ENCODE measurements at regions not wholly inside any gene's neighbourhood (a gene's known extent, or its start where the extent isn't known, plus 50 kb on each side); places are given as distances from the start of the nearest gene placed in this dataset.
A peak's percentile ranks its signal among the peaks of the same experiment; 100 is the strongest.

GRCh38 chr3:20529911-20530310 lies 343.9 kb upstream of the SGO1 start:
- no peak for TF ChIP-seq ELK1 (IDR thresholded peaks at IDR 0.05; ENCODE audit: low read depth, low read length)
- TF ChIP-seq REST (IDR thresholded peaks at IDR 0.05): no peak
- no peak for TF ChIP-seq CTCF (IDR thresholded peaks at IDR 0.05)
- peak; percentile 42 for TF ChIP-seq MAFK (IDR thresholded peaks at IDR 0.05; ENCODE audit: partially characterized antibody)
- TF ChIP-seq CBX2 (IDR thresholded peaks at IDR 0.05; ENCODE audit: borderline replicate concordance, low read depth): no peak
- TF ChIP-seq RFX5 (IDR thresholded peaks at IDR 0.05): no peak
- TF ChIP-seq ZC3H11A (IDR thresholded peaks at IDR 0.05): no peak
- TF ChIP-seq RAD21 (conservative IDR thresholded peaks at IDR 0.05 in 1 of 2, IDR thresholded peaks at IDR 0.05 in 1 of 2): no peak
- TF ChIP-seq USF2 (IDR thresholded peaks at IDR 0.05): no peak
- TF ChIP-seq EP300 (IDR thresholded peaks at IDR 0.05): no peak

Measured in A549 (cell line).